Esophagus muscularis mucosa (tissue), 4 donors: ENCODE measurements at regions not wholly inside any gene's neighbourhood (a gene's known extent, or its start where the extent isn't known, plus 50 kb on each side); places are given as distances from the start of the nearest gene placed in this dataset.

ENCODE experiments used
- EP300 ChIP-seq: sonication (generic); formaldehyde crosslinking; IDR thresholded peaks from one replicate; pipeline ENCODE4 v1.6.1; 2017; ENCODE audit warnings: antibody characterized with exemption
- POLR2A ChIP-seq: fragments of 450-650 bp; IDR thresholded peaks from one replicate; pipeline ENCODE4 v1.6.1; 2017; ENCODE audit warnings: antibody characterized with exemption, moderate library complexity, mild to moderate bottlenecking, low read depth
- POLR2AphosphoS5 ChIP-seq, 2 donors: sonication (generic); formaldehyde crosslinking; IDR thresholded peaks; one replicate each; pipeline ENCODE4 v1.6.1; 2017; ENCODE audit warnings: antibody characterized with exemption in 2 of 2
- TF ChIP-seq, protein P1 (sequence below), 3 experiments: fragments of 200-600 bp in 2 of 3; fragments of 450-650 bp in 1 of 3; sonication (generic) in 2 of 3; IDR thresholded peaks; one replicate each; pipeline ENCODE4 v1.5.1; 2017 to 2019; ENCODE audit warnings: antibody characterized with exemption in 3 of 3, mild to moderate bottlenecking in 2 of 3, moderate library complexity in 1 of 3

DNA sequence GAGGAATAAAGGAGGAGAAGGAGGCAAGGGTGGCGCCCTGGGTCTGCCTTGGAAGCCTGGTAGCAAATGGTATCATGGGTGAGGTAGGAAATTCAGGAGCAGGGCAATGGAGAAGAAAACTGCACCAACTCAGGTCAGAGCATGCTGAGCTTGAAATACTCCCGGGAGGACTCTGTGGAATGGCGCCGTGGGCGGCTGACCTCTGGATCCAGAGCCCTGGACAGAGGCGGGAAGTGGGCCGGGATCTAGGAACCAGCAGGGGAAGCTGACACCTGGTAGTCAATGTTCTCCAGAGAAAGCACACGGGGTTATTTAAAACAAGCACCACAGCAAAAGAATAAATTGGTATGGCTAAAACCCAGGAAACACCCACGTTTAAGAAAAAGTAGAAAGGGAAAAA, 161.3 kb downstream of the INO80D start:
- TF ChIP-seq POLR2A = no peak
- TF ChIP-seq, protein P1, sequence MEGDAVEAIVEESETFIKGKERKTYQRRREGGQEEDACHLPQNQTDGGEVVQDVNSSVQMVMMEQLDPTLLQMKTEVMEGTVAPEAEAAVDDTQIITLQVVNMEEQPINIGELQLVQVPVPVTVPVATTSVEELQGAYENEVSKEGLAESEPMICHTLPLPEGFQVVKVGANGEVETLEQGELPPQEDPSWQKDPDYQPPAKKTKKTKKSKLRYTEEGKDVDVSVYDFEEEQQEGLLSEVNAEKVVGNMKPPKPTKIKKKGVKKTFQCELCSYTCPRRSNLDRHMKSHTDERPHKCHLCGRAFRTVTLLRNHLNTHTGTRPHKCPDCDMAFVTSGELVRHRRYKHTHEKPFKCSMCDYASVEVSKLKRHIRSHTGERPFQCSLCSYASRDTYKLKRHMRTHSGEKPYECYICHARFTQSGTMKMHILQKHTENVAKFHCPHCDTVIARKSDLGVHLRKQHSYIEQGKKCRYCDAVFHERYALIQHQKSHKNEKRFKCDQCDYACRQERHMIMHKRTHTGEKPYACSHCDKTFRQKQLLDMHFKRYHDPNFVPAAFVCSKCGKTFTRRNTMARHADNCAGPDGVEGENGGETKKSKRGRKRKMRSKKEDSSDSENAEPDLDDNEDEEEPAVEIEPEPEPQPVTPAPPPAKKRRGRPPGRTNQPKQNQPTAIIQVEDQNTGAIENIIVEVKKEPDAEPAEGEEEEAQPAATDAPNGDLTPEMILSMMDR (IDR thresholded peaks at IDR 0.05) = no peak
- no peak for TF ChIP-seq POLR2AphosphoS5 (IDR thresholded peaks at IDR 0.05)
- TF ChIP-seq EP300 = no peak
